ENCODE measurements at regions not wholly inside any gene's neighbourhood (a gene's known extent, or its start where the extent isn't known, plus 50 kb on each side); places are given as distances from the start of the nearest gene placed in this dataset.

- TF ChIP-seq CTCF (IDR thresholded peaks at IDR 0.05) (no peak), POLR2A (IDR thresholded peaks at IDR 0.05) (no peak)
These were observed 374.2 kb downstream of the TMEM121 start for GRCh38 chr14:105900398-105901160.
